Stimulated activated CD4-positive, alpha-beta T cell treated with anti-CD3 and anti-CD28 coated beads, Interleukin-1b, Interleukin-23, amount 100 ng/mL, for 1 hour (primary cell): ENCODE measurements at regions not wholly inside any gene's neighbourhood (a gene's known extent, or its start where the extent isn't known, plus 50 kb on each side); places are given as distances from the start of the nearest gene placed in this dataset.

Experiments
- DNase-seq, 2 donors: peaks; one replicate each; pipeline ENCODE4 v3.0.0-alpha.2; 2020; ENCODE audit warnings: low read depth in 2 of 2

DNA sequence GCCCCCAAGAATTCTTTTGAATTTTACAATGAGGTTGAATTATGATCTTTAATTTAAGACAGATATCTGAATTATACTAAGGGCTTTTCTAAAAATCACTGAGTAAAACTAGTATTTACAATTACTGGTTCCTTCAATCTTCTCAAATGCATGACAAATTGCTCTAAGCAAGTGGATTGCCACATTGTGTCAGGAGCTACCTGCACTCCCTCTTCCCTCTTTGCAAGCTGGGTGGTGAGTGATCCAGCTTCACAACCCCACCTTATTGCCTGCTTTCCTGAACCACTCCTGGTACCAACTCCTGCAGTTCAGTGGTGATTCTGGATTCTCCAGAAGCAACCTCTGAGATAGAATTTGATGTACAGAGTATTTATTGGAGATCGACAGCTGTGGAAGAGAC lies 49.9 kb upstream of the SERP2 start:
- no peak for DNase-seq
